NOMO-1 (cell line): ENCODE measurements at regions not wholly inside any gene's neighbourhood (a gene's known extent, or its start where the extent isn't known, plus 50 kb on each side); places are given as distances from the start of the nearest gene placed in this dataset.
"Not testable (repeated sequence)": the region's sequence is repeated elsewhere in the genome, so short reads cannot be mapped to it uniquely, and the experiment has no call there.

Experiments
- DNase-seq, 2 experiments: peaks; one replicate each; lab custom pipeline; 2025; ENCODE audit not compliant: unreplicated experiment in 2 of 2; lab: John Stamatoyannopoulos, UW

GRCh38 chr18:25592804-25593360, 240.9 kb upstream of the ZNF521 start:
- no peak for DNase-seq

GRCh38 chr18:25590456-25590855, 238.5 kb upstream of the ZNF521 start:
- DNase-seq: no peak

DNA sequence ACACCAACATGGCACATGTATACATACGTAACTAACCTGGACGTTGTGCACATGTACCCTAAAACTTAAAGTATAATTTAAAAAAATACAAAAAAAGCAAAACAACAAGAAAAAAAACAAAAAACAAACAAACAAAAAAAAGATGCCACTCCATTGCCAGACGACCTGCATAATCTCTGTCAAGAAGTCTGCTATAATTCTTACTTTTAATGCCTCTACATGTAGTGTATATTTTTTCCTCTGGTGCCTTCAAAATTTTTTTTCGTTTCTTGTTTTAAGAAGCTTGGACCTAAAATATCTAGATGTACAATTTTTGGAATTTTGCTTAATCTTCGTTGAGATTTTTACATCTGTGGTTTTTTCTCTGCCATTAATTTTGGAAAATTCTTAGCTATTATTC, 235.6 kb upstream of the ZNF521 start:
- no peak for DNase-seq

DNA sequence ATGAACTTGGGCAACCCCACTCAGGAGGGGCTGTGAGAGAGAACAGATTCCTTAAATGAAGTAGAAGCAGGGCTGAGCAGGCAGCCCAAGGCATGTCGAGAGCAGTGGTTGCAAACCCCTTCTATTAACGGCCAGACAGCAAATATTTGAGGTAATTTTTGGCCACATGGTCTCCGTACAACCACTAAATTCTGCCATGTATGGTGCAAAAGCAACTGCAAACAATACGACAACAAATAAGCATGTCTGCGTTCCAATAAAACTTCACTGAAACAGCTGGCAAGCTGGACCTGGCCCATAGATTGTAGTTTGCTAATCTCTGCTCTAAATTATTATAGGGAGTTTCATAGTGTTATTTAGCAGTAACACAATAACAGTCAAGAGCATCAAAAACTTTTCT, 217.0 kb upstream of the ZNF521 start:
- DNase-seq: no peak

- no peak for DNase-seq
These were observed 212.1 kb upstream of the ZNF521 start for GRCh38 chr18:25563816-25564683.

DNA sequence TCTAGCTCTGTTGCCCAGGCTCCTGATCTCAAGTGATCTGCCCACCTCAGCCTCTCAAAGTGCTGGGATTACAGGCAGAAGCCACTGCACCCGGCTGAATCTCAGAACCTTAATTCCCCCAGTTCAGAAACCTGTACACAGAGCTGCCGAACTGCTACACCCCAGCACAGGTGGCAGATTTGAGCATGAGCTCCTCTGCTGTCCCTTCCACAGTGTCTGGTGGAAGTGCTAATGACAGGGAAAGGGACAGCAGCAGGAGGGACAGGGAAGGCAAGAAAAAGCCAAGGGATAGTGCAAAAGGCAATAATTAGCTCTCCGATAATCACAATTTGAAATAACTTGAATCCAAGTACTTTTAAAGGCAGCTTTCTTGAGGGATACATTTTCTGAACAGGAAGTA, 211.4 kb upstream of the ZNF521 start:
- no peak for DNase-seq

GRCh38 chr18:25561918-25562317, 210.0 kb upstream of the ZNF521 start:
- peak in 1 of 2 experiments; percentile 9 for DNase-seq

DNA sequence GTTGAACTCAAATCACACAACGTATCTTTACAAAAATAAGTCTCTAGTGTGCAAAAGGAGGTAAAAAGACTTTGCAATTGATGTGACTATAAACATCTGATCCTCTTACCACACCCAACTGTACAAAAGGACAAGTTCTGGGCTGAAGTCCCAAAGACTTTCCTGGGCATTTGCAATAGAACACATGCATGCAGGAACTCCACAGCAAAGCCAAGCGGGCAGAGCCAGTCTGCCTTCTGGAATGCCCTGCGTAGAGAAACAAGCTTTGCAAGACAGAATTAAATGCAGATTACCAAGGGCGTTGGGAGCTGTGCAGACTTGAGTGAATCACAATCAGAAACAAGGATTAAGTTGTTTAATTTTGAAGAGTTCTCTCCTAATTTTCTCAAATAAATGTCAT, 208.4 kb upstream of the ZNF521 start:
- no peak for DNase-seq

- peak; percentile 52 to 84 for DNase-seq
These were observed 205.0 kb upstream of the ZNF521 start for GRCh38 chr18:25557011-25557410.

DNA sequence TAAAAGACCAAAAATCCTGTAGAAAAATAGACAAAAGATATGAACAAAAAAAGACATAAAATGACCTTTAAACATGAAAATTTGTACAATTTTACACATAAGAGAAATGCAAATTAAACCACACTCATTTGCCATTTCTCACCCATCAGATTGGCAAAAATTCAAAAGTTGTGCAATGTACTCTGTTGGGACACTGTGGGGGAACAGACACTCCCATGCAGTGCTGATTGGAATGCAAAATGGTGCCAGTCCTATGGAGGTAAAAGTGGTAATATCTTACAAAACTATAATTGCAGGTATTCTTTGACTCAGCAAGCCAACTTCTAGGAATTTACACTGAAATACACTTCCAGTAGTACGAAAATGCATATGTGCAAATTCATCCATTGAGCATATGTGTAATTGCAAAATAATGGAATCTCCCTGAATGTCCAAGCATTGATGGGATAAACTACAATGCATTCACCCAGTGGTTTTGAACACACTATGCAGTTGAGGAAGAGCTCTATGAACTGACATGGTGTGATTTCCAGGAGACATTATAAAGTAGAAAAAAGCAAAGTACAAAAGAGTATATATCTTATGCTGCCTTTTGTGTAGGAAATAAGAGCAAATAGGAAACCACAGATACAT, 201.8 kb upstream of the ZNF521 start:
- DNase-seq: no peak

GRCh38 chr18:25544546-25545287, 192.8 kb upstream of the ZNF521 start:
- peak; percentile 23 to 88 for DNase-seq

- no peak for DNase-seq
These were observed 186.4 kb upstream of the ZNF521 start for GRCh38 chr18:25538175-25538922.

- DNase-seq: no peak
These were observed 183.5 kb upstream of the ZNF521 start for GRCh38 chr18:25535495-25535894.

DNA sequence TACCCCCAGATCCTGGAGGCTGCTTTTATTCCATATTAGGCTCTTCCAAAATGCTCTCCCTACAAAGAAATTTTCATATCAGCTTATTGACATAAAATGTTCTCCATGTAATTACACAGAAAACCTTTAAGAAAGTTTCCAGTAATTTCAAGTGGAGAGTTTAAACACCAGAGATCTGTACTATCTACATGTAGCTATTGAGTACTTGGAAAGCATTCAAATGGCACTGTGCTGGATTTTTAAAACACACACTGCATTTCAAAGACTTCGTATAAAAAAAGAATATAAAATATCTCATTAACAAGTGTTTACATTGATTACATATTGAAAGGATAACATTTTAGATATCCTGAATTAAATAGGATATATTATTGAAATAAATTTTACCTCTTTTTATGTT, 182.4 kb upstream of the ZNF521 start:
- no peak for DNase-seq

- DNase-seq: no peak
These were observed 181.3 kb upstream of the ZNF521 start for GRCh38 chr18:25533218-25533617.

DNA sequence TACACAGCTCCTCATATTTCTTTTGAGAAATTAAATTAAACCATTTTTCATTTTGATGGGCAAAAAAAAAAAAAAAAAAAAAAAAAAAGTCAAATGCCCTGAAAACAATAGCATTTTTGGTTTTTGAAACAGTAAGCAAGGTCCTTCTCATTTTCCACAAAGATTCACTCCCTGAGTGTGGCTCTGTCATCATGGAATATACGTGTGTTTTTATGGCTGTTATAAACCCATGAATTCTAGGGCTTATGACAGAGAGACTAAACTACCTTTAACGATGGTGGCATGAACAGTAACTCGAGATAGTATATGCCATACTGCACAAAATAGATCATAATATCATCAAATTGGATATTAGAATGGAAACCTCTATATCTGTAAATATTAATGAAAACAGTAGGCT, 179.2 kb upstream of the ZNF521 start:
- no peak for DNase-seq

GRCh38 chr18:25525789-25526188, 173.8 kb upstream of the ZNF521 start:
- not testable (repeated sequence) for DNase-seq

DNA sequence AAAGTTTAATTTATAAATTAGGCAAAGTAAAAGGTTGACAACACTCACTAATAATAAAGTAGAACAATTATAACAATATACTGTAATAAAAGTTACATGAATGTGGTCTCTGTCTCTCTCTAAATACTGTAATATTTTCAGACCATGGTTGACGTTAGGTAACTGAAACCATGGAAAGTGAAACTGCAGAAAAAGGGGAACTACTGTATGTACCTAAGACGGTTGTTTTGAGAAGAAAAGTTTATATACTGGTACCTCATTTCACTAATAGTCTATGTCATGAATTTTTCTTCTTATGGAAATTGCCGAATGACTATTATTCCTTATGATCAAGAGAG, 166.7 kb upstream of the ZNF521 start:
- peak; percentile 4 to 87 for DNase-seq

DNA sequence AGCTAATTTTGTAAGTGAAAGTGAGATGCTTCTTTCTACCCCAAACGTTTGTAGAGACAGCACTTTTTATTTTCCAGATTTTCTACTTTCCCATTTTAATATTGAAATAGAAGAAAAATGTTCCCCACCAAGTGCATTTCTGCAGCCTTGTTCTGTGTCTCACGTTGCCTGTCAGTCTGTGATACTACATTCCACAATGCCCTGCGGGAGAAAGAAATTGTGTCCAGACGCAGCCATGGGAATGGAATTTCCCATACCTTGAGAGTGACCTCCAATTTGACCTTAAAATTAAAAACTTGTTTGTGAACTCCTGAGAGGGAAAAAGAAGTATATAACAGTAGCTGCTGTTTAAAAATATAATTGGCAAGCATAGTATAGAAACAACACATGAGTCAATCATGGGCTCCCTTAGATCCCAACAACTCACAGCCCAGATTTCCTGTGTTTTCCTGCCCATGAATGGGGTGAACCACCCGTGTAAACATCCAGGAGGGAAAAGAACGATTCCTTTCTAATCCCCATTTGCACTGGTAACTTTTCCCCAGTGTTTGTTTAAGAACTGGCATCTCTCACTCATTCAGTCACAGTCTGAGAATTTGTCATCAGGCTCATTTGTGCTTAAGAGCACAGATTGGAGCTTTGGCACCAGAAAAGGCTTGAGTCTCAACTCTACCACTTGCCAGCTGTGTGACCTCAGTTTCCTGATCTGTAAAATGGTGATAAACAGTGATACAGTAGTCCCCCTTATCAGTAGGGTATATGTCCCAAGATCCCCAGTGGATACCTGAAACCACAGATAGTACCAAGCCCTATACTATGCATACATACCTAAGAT, 166.1 kb upstream of the ZNF521 start:
- DNase-seq: no peak
